ENCODE measurements at regions not wholly inside any gene's neighbourhood (a gene's known extent, or its start where the extent isn't known, plus 50 kb on each side); places are given as distances from the start of the nearest gene placed in this dataset.

GRCh38 chr18:42351455-42351854 lies 396.4 kb downstream of the PIK3C3 start (continued):
- TF ChIP-seq UBTF (IDR thresholded peaks at IDR 0.05; ENCODE audit: borderline replicate concordance in 1 of 2, low read depth in 2 of 2, low read length in 2 of 2): no peak
- TF ChIP-seq ZNF436 (CRISPR knock-in tag; IDR thresholded peaks at IDR 0.05): no peak
- TF ChIP-seq ATF6 (CRISPR knock-in tag; IDR thresholded peaks at IDR 0.05): no peak
- no peak for TF ChIP-seq ZNF3 (CRISPR knock-in tag; IDR thresholded peaks at IDR 0.05)
- no peak for TF ChIP-seq SMAD3 (CRISPR knock-in tag; conservative IDR thresholded peaks at IDR 0.05)

- no peaks in the 10 kb centered on the region for H4K20me1 ChIP-seq (replicated peaks; ENCODE audit: control insufficient read depth, insufficient read depth, low read length)
- FAIRE-seq (no peak), ATAC-seq (no peak), DNase-seq (ENCODE audit: extremely low read depth in 1 of 4, low spot score in 3 of 4) (no peak)
- POLR2A ChIA-PET: no interaction called here
- no peaks in the 10 kb centered on the region for H3K4me1 ChIP-seq (replicated peaks in 1 of 2; ENCODE audit: control insufficient read depth in 2 of 2, insufficient read depth in 2 of 2, low read length in 2 of 2)
- H3K9me1 ChIP-seq (ENCODE audit: control insufficient read depth, insufficient read depth, low read length): no peaks in the 10 kb centered on the region
- in situ Hi-C loops (cut with MboI): no loop called here
- H3K36me3 ChIP-seq (ENCODE audit: control insufficient read depth, insufficient read depth, low read length): no peaks in the 10 kb centered on the region
- intact Hi-C loops (cut with micrococcal nuclease): no loop called here
- no peaks in the 10 kb centered on the region for H3K27me3 ChIP-seq (ENCODE audit: control insufficient read depth in 2 of 2, insufficient read depth in 2 of 2, low read length in 2 of 2)
- H3K27ac ChIP-seq (ENCODE audit: extremely low read depth, low read depth, low read length): no peak overlapping the region
- BruUV-seq (replicated peaks): no TSS peak
- no peak overlapping the region for H3K4me2 ChIP-seq (ENCODE audit: insufficient read depth, low read length)
- no peaks in the 10 kb centered on the region for H3K9me3 ChIP-seq (replicated peaks; ENCODE audit: control insufficient read depth, insufficient read depth, low read depth, low read length)
- no peaks in the 10 kb centered on the region for H3K79me2 ChIP-seq (ENCODE audit: control insufficient read depth, insufficient read depth, low read length)
- no peak overlapping the region for H3K9ac ChIP-seq (ENCODE audit: insufficient read depth in 1 of 2, low read depth in 2 of 2, low read length in 2 of 2)
- CTCF ChIA-PET (ENCODE audit: low intra/inter-chr PET ratio): no interaction called here
- no peak overlapping the region for H2AFZ ChIP-seq (ENCODE audit: low read depth, low read length)
- no peak overlapping the region for H3K4me3 ChIP-seq
- TF ChIP-seq ZNF445 (CRISPR knock-in tag; IDR thresholded peaks at IDR 0.05; ENCODE audit: low read depth) (no peak), SAFB (IDR thresholded peaks at IDR 0.05; ENCODE audit: borderline replicate concordance, low read depth, low read length) (no peak), RUNX1 (IDR thresholded peaks at IDR 0.05; ENCODE audit: low read depth) (no peak), RNF219 (CRISPR knock-in tag; IDR thresholded peaks at IDR 0.05) (no peak), ATF7 (IDR thresholded peaks at IDR 0.05) (no peak), MAFG (tag; conservative IDR thresholded peaks at IDR 0.05) (no peak), POU5F1 (IDR thresholded peaks at IDR 0.05; ENCODE audit: borderline replicate concordance, low read depth, low read length, partially characterized antibody) (no peak), LCOR (CRISPR knock-in tag; IDR thresholded peaks at IDR 0.05) (no peak), HNRNPLL (IDR thresholded peaks at IDR 0.05; ENCODE audit: low read depth, low read length, poor library complexity, severe bottlenecking) (no peak), NR2C2 (CRISPR knock-in tag; IDR thresholded peaks at IDR 0.05) (no peak), NR2C2 (tag; IDR thresholded peaks at IDR 0.05) (no peak), ZNF589 (CRISPR knock-in tag; IDR thresholded peaks at IDR 0.05; ENCODE audit: low read depth) (no peak), THRAP3 (IDR thresholded peaks at IDR 0.05; ENCODE audit: borderline replicate concordance) (no peak)
Measured at GRCh38 chr18:42360716-42361115, 405.7 kb downstream of the PIK3C3 start.
